Muscle of back (tissue), 3 donors: ENCODE measurements at regions not wholly inside any gene's neighbourhood (a gene's known extent, or its start where the extent isn't known, plus 50 kb on each side); places are given as distances from the start of the nearest gene placed in this dataset.
A peak's percentile ranks its signal among the peaks of the same experiment; 100 is the strongest.
"Not testable (repeated sequence)": the region's sequence is repeated elsewhere in the genome, so short reads cannot be mapped to it uniquely, and the experiment has no call there.

Experiments used
- DNase-seq, 3 donors: peaks; one replicate each; pipeline versions ENCODE4 v3.0.0 to v3.0.0-alpha.2; 2013

GRCh38 chr7:121563177-121563576, 167.1 kb upstream of the FAM3C start:
- DNase-seq: peak in 2 of 3 donors; percentile 23 to 47

GRCh38 chr7:121562259-121562658, 166.2 kb upstream of the FAM3C start:
- DNase-seq: no peak

GRCh38 chr7:121561717-121562116, 165.6 kb upstream of the FAM3C start:
- DNase-seq: no peak

GRCh38 chr7:121560267-121560990, 164.3 kb upstream of the FAM3C start:
- no peak for DNase-seq

- no peak for DNase-seq
Measured at GRCh38 chr7:121558288-121558687, 162.2 kb upstream of the FAM3C start.

GRCh38 chr7:121557034-121557892, 161.2 kb upstream of the FAM3C start:
- DNase-seq: no peak

GRCh38 chr7:121555558-121555957, 159.4 kb upstream of the FAM3C start:
- DNase-seq: no peak

- DNase-seq: peak; percentile 59 to 74 (median 60)
Measured at GRCh38 chr7:121547544-121548092, 151.5 kb upstream of the FAM3C start.

GRCh38 chr7:121546632-121547543, 150.8 kb upstream of the FAM3C start:
- no peak for DNase-seq

GRCh38 chr7:121545418-121545817, 149.3 kb upstream of the FAM3C start:
- no peak for DNase-seq

- peak in 1 of 3 donors; percentile 88 for DNase-seq
Measured at GRCh38 chr7:121544726-121545125, 148.6 kb upstream of the FAM3C start.

- DNase-seq: peak in 1 of 3 donors; percentile 12
Measured at GRCh38 chr7:121544238-121544637, 148.1 kb upstream of the FAM3C start.

GRCh38 chr7:121541457-121541856, 145.3 kb upstream of the FAM3C start:
- no peak for DNase-seq

- no peak for DNase-seq
Measured at GRCh38 chr7:121540138-121540537, 144.0 kb upstream of the FAM3C start.

GRCh38 chr7:121537031-121537430, 140.9 kb upstream of the FAM3C start:
- DNase-seq: no peak

GRCh38 chr7:121531175-121532070, 135.3 kb upstream of the FAM3C start:
- DNase-seq: peak in 1 of 3 donors; percentile 12

GRCh38 chr7:121530227-121531174, 134.4 kb upstream of the FAM3C start:
- peak in 2 of 3 donors; percentile 52 to 87 for DNase-seq

GRCh38 chr7:121529003-121529402, 132.9 kb upstream of the FAM3C start:
- DNase-seq: no peak

GRCh38 chr7:121526210-121526609, 130.1 kb upstream of the FAM3C start:
- not testable (repeated sequence) for DNase-seq
